ENCODE measurements at regions not wholly inside any gene's neighbourhood (a gene's known extent, or its start where the extent isn't known, plus 50 kb on each side); places are given as distances from the start of the nearest gene placed in this dataset.

DNA sequence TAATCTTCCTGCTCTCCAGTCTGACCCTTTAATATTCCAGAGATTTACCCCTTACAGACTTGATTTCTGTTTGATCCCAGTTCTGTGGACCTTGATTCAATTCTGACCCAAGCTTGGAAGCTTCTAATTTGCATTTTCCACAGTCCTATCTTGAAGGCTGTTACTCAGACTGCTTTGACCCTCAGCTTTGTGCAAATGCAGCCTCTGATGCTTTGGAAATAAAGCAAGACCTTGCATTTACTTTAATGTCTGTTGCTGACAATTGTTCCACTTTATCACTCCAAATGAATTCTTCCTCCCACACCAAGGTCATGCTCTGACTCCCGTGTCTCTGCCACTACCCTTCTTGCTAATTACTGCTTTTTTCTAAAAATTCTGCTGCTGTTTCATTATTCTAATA, 886.0 kb downstream of the TUSC7 start:
- H3K4me3 ChIP-seq (ENCODE audit: low read depth, low read length) = no peak overlapping the region
- no peak for DNase-seq (ENCODE audit: low read depth)
- TF ChIP-seq, protein P1, sequence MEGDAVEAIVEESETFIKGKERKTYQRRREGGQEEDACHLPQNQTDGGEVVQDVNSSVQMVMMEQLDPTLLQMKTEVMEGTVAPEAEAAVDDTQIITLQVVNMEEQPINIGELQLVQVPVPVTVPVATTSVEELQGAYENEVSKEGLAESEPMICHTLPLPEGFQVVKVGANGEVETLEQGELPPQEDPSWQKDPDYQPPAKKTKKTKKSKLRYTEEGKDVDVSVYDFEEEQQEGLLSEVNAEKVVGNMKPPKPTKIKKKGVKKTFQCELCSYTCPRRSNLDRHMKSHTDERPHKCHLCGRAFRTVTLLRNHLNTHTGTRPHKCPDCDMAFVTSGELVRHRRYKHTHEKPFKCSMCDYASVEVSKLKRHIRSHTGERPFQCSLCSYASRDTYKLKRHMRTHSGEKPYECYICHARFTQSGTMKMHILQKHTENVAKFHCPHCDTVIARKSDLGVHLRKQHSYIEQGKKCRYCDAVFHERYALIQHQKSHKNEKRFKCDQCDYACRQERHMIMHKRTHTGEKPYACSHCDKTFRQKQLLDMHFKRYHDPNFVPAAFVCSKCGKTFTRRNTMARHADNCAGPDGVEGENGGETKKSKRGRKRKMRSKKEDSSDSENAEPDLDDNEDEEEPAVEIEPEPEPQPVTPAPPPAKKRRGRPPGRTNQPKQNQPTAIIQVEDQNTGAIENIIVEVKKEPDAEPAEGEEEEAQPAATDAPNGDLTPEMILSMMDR (conservative IDR thresholded peaks at IDR 0.05; ENCODE audit: low read depth, low read length) = no peak

DNA sequence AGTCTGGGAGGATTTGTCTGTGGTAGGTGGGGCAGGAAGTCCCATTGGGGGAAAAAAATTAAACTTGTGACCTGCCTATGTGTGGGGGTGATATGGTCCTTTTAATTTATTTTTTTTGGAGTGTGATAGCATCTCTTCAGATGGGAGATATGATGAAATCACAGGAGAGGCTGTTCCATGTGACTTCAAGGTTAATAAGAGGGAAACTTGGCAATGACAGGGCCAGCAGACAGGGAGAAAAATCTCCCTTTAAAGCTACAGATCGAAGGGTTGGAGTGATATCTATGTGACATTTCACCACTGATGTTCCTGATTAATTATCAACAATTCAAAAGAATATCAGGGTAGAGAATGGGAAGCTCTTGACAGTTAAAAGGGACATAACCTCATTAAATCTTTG, 886.9 kb downstream of the TUSC7 start:
- no peak overlapping the region for H3K4me3 ChIP-seq (ENCODE audit: low read depth, low read length)
- DNase-seq (ENCODE audit: low read depth) = no peak
- TF ChIP-seq, protein P1 (conservative IDR thresholded peaks at IDR 0.05; ENCODE audit: low read depth, low read length) = no peak

DNA sequence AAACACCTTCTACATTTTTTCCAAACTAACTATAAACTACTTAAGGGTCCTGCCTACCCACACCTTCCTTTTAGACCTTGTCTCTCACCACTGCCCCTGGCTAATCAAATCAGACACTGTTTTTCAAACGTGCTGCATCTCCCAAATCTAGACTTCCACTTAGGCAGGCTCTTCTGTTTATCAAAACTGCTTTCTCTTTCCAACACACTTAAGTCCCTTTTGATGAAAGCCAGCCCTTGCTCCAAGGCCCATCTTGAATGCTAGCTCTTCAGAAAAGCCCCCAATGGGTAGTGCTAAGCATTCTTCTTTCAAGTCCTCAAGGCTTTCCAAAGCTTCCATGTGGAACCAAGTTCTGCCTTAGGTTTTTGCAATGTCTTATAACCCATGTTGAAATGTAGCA, 888.3 kb downstream of the TUSC7 start:
- TF ChIP-seq, protein P1 (conservative IDR thresholded peaks at IDR 0.05; ENCODE audit: low read depth, low read length) = no peak
- H3K4me3 ChIP-seq (ENCODE audit: low read depth, low read length) = no peak overlapping the region
- DNase-seq (ENCODE audit: low read depth) = no peak

DNA sequence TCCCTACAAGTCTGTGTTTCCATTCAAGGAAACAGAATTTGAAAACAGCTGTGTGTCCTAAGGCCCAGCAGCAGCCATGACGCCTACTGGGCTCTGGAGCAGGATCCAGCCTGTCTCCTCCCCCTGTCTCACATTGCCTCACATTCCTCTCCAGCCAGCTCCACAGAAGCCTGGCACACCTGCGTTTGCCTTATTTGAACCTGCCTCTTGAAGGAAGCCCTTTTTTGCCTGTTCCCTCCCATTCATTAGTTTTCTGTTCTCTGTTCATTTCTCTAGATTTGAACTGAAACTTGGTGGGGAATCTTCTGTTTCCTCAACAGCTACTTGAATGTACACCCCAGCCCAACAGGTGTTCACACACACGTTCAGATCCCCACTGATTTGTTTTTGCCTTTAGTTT, 890.5 kb downstream of the TUSC7 start:
- TF ChIP-seq, protein P1 (conservative IDR thresholded peaks at IDR 0.05; ENCODE audit: low read depth, low read length) = no peak
- no peak for DNase-seq (ENCODE audit: low read depth)
- no peak overlapping the region for H3K4me3 ChIP-seq (ENCODE audit: low read depth, low read length)

DNA sequence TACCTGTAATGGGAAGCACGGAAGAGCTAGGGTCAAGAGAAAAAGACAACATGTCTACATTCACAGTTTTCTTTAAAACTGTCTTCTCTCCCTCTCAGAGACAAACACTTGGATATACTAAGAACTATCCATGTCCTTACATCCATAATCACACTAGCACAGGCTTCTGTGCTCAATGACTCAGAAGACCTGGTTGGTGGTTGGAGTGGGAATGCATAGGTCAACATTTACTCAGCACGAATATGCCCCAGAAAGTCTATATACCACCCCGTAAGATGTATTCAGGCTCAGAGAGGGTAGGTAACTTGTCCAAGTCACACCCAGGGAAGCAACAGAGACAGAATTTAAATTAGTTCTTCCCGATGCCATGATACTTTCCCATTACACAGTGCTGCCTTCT, 891.1 kb downstream of the TUSC7 start:
- H3K4me3 ChIP-seq (ENCODE audit: low read depth, low read length) = no peak overlapping the region
- DNase-seq (ENCODE audit: low read depth) = no peak
- TF ChIP-seq, protein P1 (conservative IDR thresholded peaks at IDR 0.05; ENCODE audit: low read depth, low read length) = no peak

DNA sequence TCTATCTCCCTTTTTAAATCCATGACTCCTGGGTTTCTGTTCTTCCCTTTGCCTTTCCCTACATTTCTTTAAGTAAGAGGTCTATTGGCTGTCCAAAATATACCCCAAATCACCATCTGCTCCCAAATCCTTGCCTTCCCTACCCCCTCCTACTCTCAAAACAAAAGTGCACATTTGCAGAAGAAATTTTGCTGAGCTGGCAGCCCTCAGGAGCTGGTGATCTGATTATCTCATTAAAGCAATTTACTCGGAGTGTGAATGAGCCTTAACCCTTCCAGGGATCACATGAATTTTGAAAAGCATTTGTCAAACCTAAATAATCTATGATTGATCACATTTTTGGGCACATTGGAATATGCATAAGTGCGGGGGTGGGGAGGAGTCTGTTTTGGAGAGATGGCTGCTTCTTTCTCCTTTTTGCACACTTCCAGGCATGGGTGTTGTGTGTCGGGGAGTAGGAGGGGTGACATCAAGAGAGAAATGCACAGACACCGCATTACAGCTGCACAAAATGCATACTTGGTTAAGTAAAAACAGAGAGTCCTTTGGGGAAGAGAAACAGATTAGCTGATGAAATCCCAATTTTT, 892.6 kb downstream of the TUSC7 start:
- H3K4me3 ChIP-seq (ENCODE audit: low read depth, low read length) = no peak overlapping the region
- TF ChIP-seq, protein P1 (conservative IDR thresholded peaks at IDR 0.05; ENCODE audit: low read depth, low read length) = no peak
- no peak for DNase-seq (ENCODE audit: low read depth)

DNA sequence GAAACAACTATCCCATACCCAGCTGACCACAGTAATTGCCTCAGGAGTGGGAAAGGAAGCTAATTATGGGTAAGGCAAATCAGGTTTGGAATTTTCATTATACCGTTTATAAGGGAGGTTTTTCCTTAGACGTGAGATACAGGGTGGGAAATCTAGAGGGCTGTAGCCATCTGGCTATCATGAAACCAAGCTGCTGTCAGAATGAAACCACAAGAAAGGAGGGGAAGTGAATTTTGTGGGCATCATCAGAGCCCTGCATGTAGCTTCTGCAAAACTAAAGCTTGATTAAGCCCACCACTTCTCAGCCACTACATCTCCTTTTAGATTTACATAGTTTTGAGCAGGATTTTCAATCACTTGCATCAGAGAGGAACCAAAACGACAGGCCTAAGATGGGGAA, 893.5 kb downstream of the TUSC7 start:
- no peak overlapping the region for H3K4me3 ChIP-seq (ENCODE audit: low read depth, low read length)
- no peak for DNase-seq (ENCODE audit: low read depth)
- TF ChIP-seq, protein P1 (conservative IDR thresholded peaks at IDR 0.05; ENCODE audit: low read depth, low read length) = no peak

Measured in choroid plexus epithelial cell (primary cell).